HG02884 (cell line): ENCODE measurements at regions not wholly inside any gene's neighbourhood (a gene's known extent, or its start where the extent isn't known, plus 50 kb on each side); places are given as distances from the start of the nearest gene placed in this dataset.
A peak's percentile ranks its signal among the peaks of the same experiment; 100 is the strongest.

Experiments
- ATAC-seq: cut with Tn5 transposase; IDR thresholded peaks from one replicate; pipeline ENCODE4 v1.9.1; 2021; ENCODE audit warnings: mild to moderate bottlenecking, moderate library complexity; ENCODE audit not compliant: unreplicated experiment

DNA sequence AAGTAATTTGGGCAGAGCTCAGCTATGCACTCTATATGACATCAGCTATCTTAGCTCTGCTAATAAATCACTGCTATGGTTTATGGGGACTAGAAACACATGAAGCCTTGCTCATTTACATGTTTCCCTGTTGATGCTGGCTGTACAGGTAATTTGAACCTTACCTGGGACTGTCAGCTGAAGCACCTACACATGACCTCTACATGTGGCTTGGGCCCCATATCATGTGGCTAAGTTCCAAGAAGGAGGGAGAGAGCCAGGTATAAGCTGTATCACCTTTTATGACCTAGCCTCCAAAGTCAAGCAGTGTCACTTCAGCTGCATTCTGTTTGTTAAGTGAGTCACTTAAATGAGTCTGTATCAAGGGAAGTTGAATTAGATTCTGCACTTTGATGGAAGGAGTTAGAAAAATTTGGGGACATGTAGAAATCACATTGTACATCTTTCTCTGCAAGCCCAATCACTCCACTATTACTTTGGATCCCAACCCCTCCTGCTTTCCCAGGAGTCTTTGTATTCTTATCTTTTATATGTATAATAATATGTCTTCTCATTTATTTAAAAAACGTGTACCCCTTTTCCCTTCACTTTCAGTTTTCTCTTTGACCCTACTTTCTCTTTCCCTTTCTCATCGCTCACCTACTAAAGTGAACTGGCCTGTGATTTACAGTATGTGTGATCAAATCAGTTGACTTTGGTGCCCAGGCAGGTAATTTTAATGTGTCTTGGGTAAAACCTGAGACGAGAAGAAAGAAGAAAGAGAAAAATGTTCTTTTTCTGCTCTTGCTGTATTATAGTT is 53.4 kb upstream of the PRKACB start:
- no peak for ATAC-seq

DNA sequence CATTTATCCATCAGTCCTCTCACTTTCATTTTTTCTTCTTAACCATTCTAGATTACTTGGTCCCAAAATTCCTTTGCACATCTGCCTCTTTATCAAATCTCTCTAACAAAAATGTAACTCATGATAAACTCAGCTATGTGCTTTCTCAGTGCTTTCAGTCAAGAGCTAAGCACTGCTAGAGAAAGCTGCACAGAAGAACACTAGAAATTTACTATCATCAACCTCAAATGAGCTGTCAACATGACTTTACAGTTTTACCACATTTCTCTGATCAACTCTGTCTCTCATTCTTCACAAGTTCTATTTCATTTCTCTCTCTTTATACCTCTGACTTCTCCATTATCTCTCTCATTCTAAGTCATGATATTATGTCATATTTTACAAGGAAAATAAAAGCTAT is 54.2 kb upstream of the PRKACB start:
- no peak for ATAC-seq

DNA sequence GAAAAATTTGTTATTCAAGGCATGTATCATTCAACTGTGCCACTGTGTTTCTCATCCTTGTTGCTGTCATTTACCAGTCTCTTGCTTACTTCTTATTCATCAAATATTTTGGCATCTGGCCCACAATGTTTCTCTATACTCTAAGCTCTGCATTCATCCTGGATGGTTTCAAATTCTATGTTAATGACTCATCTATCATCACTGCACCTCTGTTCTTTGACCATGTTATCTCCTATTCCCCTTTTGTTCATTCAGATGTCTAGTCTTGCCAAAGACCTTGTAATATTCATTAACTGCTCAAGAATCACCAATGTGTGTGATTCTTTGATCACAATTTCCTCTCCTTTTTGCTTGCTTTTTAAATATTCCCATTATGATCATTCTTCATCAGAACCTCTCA is 54.6 kb upstream of the PRKACB start:
- no peak for ATAC-seq

DNA sequence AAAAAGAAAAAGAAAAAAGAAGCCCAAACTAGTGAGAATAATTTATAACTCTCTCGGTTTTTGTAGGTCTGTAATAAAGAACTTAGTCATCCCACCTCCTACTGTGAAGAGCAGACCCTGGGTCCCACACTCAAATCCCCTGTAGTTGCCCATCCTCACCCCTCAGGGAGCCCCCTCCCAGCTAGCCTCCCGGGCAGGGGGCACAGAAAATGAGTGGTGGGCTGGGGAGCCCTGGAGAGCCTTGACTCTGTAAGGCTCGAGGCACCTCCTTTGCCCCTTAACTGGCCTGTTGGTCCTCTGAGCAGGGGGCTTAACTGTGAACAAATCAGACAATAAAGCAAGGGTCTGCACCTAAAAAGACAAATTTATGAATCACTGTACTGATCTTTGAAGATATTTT is 57.5 kb upstream of the PRKACB start:
- no peak for ATAC-seq

DNA sequence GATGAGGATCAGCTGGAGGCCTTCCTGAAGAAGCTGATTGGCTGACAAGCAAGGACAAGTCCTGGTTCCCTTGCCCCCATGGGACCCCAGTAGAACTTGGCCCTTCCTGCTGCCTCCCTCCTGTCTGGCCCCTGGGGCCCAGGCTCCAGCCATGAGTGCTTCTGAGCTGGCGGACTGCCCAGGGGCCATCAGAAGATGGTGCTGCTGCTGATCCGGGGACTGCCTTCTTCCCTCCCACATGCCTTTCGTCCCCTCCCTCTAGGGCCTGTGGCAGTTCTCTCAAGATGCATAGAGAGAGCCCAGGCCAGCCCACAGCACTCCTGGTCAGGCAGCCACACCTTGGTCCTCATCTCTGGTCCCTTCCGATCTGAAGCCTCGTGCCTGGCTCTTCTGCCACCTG is 57.9 kb upstream of the PRKACB start:
- no peak for ATAC-seq

DNA sequence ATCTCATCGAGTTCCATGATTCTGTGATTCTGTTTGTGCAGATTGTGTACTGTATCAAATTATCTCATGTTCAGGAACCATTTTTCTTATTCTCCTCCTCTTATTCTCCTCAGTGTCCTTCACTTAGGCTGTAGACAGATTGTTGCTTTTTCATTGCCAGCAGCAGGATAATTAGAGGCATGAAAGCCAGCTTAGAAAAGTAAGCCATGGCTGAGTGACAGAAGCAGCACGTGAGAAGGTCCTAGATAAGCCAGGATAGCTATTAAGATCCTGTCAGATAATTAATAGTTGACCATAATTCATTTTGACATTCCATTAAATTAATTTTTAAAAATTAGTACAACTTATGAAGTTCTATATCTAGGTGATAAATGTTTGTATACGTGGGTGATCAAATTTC is 60.8 kb upstream of the PRKACB start:
- no peak for ATAC-seq

DNA sequence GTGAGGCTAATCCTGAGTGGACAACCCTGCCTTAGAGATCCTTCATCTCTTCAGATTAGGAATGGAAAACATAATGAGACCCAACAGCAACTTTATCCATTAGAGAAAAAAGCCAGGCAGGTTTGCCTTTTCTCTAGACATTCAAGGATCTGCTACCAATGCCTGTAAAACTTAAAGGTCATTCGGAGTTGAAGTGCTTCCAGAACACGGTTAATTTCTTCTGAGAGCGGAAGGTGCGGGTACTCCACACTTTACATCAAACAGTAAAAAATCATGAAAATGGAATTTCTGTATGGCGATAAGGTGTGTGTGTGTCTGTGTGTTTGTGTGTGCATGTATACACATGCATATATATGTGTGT is 65.2 kb upstream of the PRKACB start:
- ATAC-seq, result no peak

DNA sequence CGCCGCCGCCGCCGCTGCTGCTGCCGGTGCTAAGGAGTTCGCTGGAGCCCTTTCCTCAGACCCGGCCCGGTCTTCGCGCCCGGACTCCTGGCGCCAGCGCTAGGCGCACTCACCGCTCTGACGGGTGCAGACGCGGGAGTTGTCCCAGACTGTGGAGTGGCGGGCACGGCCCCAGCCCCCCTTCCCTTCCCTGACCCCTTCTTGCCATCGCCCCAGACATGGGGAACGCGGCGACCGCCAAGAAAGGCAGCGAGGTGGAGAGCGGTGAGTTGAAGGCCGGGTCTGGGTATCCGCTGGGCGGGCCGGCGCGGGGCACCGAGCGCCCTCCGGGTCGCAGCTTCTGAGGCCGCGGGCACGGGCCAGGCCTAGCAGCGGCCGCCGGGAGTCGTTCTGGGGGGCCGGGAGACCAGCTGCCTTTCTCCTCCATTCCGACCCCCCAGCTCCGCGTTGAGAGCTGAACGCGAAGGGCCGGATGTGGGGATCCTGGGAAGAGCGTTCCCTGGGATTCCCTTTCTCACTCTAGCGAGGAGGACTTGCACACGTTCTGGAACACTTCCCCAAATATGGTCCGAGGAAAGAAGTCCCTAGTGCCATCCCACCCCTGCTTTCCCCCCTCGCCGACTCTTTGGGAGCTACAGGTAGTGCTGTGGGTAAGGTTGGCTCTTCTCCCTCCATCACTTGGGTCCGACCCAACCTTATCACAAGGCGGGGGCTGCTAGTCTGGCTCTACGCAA is 65.8 kb upstream of the PRKACB start:
- ATAC-seq, result peak; percentile 39

DNA sequence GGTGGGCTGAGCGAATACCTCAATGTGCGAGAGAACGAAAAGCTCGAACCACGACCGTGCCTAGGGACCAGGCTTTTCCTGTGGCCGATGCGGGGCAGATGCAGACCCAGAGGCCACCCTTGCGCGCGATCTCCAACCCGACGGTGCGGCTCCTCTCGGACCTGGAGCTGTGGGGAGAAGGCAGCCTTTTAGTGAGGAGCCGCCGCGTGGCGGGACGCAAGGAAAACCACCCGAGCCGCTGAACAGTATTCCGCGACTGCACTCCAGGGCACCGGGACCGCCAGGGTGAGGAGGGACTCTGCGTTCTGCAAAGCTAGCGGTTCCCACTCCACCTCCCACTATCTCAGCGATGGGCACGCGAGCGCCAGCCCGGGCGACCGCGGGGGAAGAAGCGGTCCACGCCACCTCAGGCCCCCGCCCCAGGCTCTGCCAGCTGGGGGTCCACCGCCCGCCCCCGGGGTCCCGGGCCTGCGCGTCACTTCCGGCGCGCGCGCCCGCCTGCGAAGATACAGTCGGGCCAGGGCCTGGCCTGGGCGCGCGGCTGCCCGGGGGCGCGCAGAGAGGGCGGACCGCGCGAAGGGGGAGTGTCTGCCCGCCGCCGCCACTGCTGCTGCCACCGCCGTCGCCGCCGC is 66.5 kb upstream of the PRKACB start:
- ATAC-seq, result peak; percentile 91

DNA sequence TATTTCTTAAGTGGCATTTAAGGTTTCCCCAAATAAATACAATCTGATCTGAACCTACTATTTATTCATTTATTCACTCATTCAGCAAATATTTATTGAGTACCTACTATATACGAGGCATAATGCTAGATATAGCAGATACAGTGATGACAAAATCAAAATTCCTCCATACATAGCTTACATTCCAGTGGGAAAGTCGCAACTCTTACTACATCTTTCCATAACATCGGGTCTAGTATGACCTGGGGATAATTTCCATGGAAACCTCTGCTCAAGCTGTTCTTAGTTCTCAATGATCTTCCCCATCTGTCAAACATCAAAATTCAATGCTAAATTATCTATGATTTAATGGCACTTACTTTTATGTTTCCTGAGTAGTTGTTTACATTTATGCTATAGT is 70.8 kb upstream of the PRKACB start:
- ATAC-seq, result no peak

DNA sequence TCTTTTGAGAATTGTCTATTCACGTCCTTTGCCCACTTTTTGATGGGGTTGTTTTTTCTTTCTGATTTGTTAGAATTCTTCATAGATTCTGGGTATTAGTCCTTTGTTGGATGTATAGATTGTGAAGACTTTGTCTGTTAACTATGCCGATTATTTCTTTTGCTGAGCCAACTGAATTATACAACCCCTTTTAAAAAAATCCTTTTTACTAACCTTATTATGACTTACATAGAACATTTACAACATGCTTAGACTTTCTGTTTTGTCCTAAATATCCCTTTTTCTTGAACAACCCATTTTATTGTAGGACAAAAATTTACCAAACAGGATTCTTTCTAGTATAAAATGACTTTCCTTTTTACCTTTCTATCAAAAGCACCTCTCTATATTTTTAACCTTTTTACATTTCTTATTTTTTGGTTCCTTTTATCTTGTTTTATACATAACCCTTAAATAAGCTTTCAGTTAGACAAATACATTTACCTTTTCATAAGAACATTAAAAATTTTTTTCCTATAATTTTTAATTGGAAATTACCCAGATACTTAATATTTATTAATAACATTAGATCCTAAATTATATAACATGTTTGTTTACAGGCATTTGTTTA is 70.4 kb upstream of the TTLL7 start:
- ATAC-seq, result no peak

DNA sequence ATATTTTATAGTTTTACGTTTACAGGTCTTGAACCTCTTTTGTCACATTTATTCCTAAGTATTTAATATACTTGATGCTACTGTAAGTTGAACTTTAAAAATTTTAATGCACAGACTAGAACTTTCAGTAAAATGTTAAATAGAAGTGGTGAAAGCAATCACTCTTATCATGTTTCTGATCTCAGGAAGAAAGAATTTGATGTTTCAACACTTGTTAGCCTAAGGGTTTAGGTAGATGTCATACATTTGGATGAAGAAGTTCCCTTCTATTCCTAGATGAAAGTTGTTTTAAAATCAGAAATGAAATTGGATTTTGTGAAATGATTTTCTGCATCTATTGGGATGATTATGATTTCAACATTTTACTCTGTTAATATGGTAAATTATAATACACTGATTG is 63.6 kb upstream of the TTLL7 start:
- no peak for ATAC-seq

DNA sequence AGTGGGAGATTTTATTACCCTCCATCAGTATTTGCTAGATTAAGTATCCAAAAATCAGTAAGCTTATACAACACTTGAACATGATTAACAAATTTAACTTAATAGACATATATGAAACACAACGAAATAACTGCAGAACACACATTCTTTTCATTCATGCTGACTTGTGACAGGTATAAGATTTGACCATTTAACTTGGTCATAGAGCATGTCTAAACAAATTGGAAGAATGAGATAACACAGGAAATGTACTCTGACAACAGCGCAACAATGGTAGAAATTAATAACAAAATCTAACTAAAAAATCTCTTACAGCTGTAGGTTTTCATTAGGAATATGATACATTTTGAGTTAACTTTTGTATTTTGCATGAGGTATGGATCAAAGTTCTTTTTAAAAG is 62.4 kb upstream of the TTLL7 start:
- ATAC-seq, result no peak

DNA sequence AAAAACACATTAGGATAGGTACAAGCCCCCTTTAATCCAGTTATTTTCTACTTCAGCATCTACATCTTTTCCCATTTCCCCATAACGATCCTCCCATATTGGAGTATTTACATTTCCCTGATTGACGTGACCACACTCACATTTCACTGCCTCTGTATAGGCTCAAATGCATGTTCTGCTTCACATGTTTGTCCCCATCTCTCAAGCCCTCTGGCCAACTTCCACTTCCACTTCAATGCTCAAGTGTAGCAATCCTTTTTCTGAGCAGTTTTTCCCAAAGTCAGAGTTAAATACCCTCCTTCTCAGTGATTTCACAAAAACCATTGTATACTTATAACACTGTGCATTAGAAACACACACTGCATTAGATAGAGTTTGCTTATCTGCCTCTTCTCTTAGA is 61.8 kb upstream of the TTLL7 start:
- ATAC-seq, result no peak

DNA sequence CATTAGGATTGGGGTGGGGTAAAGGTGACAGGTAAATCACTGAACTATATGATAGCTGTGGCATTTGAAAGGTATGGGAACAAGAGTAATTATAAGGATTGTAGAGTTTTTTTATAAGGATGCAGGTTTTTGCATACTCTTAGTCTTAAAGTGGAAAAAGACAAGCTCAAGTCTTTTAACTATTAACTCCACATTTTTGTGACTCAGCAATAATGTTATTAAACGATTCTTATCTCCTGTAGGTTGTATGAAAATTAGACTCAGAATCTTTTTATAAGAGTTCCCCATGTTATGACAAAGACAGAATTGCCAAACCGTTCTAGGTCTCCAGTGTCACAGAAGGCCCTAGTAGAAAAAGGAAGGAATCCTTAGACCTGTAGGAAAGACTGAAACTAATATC is 49.9 kb upstream of the TTLL7 start:
- ATAC-seq, result no peak
